ENCODE measurements at regions not wholly inside any gene's neighbourhood (a gene's known extent, or its start where the extent isn't known, plus 50 kb on each side); places are given as distances from the start of the nearest gene placed in this dataset.

GRCh38 chr11:15776366-15776765 lies 580.0 kb downstream of the SOX6 start:
- no peaks in the 10 kb centered on the region for H3K4me1 Mint-ChIP-seq (ENCODE audit: low read depth)
- H3K27me3 Mint-ChIP-seq (ENCODE audit: insufficient read depth), result peaks cover 15% of the 10 kb centered on the region; the same call in 1 of the 2 replicates
- TF ChIP-seq CTCF (IDR thresholded peaks at IDR 0.05), result no peak
- no peak for DNase-seq
- H3K27ac Mint-ChIP-seq, result no peak overlapping the region
- peaks cover 25% of the 10 kb centered on the region for H3K9me3 Mint-ChIP-seq
- H3K4me3 Mint-ChIP-seq, result no peak overlapping the region
- H3K36me3 Mint-ChIP-seq (ENCODE audit: low read depth), result no peaks in the 10 kb centered on the region

DNA sequence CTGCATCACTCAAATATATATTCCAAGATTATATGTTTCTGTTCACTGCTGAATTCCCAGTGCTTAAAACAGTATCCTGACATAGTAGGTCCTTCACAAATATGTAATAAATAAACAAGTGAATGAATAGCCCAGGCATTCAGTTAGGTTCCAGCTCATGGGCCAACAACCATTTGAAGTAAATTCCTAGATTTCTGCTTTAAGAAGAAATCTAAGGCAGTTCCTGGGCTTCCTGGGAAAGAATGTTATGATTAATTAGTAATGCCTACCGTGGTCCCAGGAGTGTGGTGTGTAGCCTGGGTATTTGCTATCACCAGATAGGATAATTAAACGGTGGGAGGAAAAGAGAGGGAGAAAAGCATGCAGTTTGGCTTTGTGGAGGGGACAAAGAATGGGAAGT lies 576.8 kb downstream of the SOX6 start:
- TF ChIP-seq CTCF (IDR thresholded peaks at IDR 0.05), result no peak
- peaks cover 14% of the 10 kb centered on the region for H3K27me3 Mint-ChIP-seq (ENCODE audit: insufficient read depth)
- DNase-seq, result no peak
- peaks cover 23% of the 10 kb centered on the region for H3K9me3 Mint-ChIP-seq
- no peaks in the 10 kb centered on the region for H3K36me3 Mint-ChIP-seq (ENCODE audit: low read depth)
- no peaks in the 10 kb centered on the region for H3K4me1 Mint-ChIP-seq (ENCODE audit: low read depth)
- H3K27ac Mint-ChIP-seq, result no peak overlapping the region
- H3K4me3 Mint-ChIP-seq, result no peak overlapping the region

DNA sequence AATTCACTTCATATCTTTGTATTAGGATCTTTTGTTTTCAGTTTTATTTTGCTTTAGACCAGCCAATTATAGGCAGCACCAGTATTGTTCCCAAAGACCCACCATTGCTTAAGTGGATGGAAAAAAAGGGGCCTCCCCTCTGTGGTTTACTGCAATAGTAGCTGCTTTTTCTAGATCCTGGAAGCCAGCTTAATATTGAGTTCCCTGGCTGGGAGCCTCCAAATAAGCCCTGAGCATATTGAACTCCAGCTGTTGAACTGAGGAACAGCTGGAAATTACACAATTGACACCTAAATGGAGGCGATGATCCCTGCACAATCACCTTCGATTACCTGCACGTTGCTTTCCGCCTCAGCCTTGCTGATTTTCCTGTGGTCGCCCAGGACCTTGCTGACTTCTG lies 576.0 kb downstream of the SOX6 start:
- Mint-ChIP-seq H3K27me3 (ENCODE audit: insufficient read depth) (peaks cover 13% of the 10 kb centered on the region), H3K9me3 (peaks cover 18% of the 10 kb centered on the region; the same call in 1 of the 2 replicates), H3K4me1 (ENCODE audit: low read depth) (no peaks in the 10 kb centered on the region)

GRCh38 chr11:15780837-15781236 lies 575.5 kb downstream of the SOX6 start:
- no peaks in the 10 kb centered on the region for H3K4me1 Mint-ChIP-seq (ENCODE audit: low read depth)
- TF ChIP-seq CTCF (IDR thresholded peaks at IDR 0.05), result no peak
- DNase-seq, result no peak
- no peaks in the 10 kb centered on the region for H3K36me3 Mint-ChIP-seq (ENCODE audit: low read depth)
- H3K9me3 Mint-ChIP-seq, result peaks cover 20% of the 10 kb centered on the region; the same call in 1 of the 2 replicates
- H3K27me3 Mint-ChIP-seq (ENCODE audit: insufficient read depth), result peaks cover 12% of the 10 kb centered on the region
- H3K4me3 Mint-ChIP-seq, result no peak overlapping the region
- H3K27ac Mint-ChIP-seq, result no peak overlapping the region

More for the DNA sequence above, 576.0 kb downstream of the SOX6 start:
- DNase-seq, result no peak
- Mint-ChIP-seq H3K36me3 (ENCODE audit: low read depth) (no peaks in the 10 kb centered on the region), H3K27ac (no peak overlapping the region), H3K4me3 (no peak overlapping the region)
- TF ChIP-seq CTCF (IDR thresholded peaks at IDR 0.05), result no peak

GRCh38 chr11:15783619-15784018 lies 572.7 kb downstream of the SOX6 start:
- Mint-ChIP-seq H3K36me3 (ENCODE audit: low read depth) (no peaks in the 10 kb centered on the region), H3K4me1 (ENCODE audit: low read depth) (no peaks in the 10 kb centered on the region), H3K27me3 (ENCODE audit: insufficient read depth) (peaks cover 3% of the 10 kb centered on the region), H3K9me3 (peaks cover 19% of the 10 kb centered on the region; the same call in 1 of the 2 replicates), H3K27ac (no peak overlapping the region), H3K4me3 (no peak overlapping the region)
- no peak for TF ChIP-seq CTCF (IDR thresholded peaks at IDR 0.05)
- no peak for DNase-seq

Data from HFFc6 (cell line).